Psoas muscle (tissue), 7 donors: ENCODE measurements at regions not wholly inside any gene's neighbourhood (a gene's known extent, or its start where the extent isn't known, plus 50 kb on each side); places are given as distances from the start of the nearest gene placed in this dataset.
"Not testable (repeated sequence)": the region's sequence is repeated elsewhere in the genome, so short reads cannot be mapped to it uniquely, and the experiment has no call there.

ENCODE experiments used
- ATAC-seq, 4 donors: fragments of 200-7000 bp; cut with Tn5 transposase; one replicate each; pipeline ENCODE4 v1.9.1; 2020; ENCODE audit warnings: moderate library complexity in 3 of 4, mild to moderate bottlenecking in 2 of 4
- DNase-seq, 2 donors: peaks; one replicate each; pipeline ENCODE4 v3.0.0-alpha.2; 2020
- H3K27ac ChIP-seq: fragments of 200-600 bp; one replicate; pipeline ENCODE4 v1.8.0; 2022
- H3K27me3 ChIP-seq, 3 donors: fragments of 200-600 bp in 1 of 3; one replicate each; pipeline versions ENCODE4 v1.6.1 to v1.8.0; 2013 to 2022; ENCODE audit warnings: low read length in 2 of 3, mild to moderate bottlenecking in 2 of 3, moderate library complexity in 1 of 3; ENCODE audit not compliant: insufficient read depth in 3 of 3
- H3K36me3 ChIP-seq, 2 donors: fragments of 200-600 bp in 1 of 2; one replicate each; pipeline versions ENCODE4 v1.6.1 to v1.8.0; 2013 to 2022; ENCODE audit warnings: low read depth in 1 of 2, mild to moderate bottlenecking in 1 of 2, moderate library complexity in 1 of 2; ENCODE audit not compliant: insufficient read depth in 1 of 2
- H3K4me1 ChIP-seq: fragments of 200-600 bp; one replicate; pipeline ENCODE4 v1.8.0; 2022
- H3K4me3 ChIP-seq: fragments of 200-600 bp; one replicate; pipeline ENCODE4 v1.8.0; 2022; ENCODE audit warnings: mild to moderate bottlenecking
- H3K9me3 ChIP-seq: fragments of 200-600 bp; one replicate; pipeline ENCODE4 v1.8.0; 2022
- WGBS, 3 donors: extraction: QIAGEN DNeasy Blood & Tissue Kit; methylation state at CpG; one replicate each; pipeline versions ENCODE4 v1.1.6 to v1.1.7; 2013; 5-methylcytosine and 5-hydroxymethylcytosine counted together
- intact Hi-C, 2 donors: fragments of 100-400 bp; cut with DNase I; formaldehyde crosslinking; loops; one replicate each; pipeline versions ENCODE4 v1.11.0 to v1.14.2; 2022
- TF ChIP-seq, protein P1 (sequence below): fragments of 200-600 bp; IDR thresholded peaks from one replicate; pipeline ENCODE4 v1.8.0; 2022; ENCODE audit warnings: antibody characterized with exemption
- donor health status: healthy with polysubstance abuse.
- donor health status: DM: no; HTN: no; CAD: no; lungs with moderate emphysema.
- donor health status: Bipolar disorder and iron deficiency.
- donor health status: healthy.
- donor health status: DM: yes; HTN: yes; CAD: no.
- donor health status: DM: no; HTN: no; CAD: no.
- donor health status: DM: yes; HTN: yes; CAD: no.

- DNase-seq (no peak), ATAC-seq (no peak)
- peaks cover 5% of the 10 kb centered on the region for H3K9me3 ChIP-seq
- H3K27ac ChIP-seq: no peak overlapping the region
- H3K27me3 ChIP-seq: no peaks in the 10 kb centered on the region
- no peak overlapping the region for H3K4me3 ChIP-seq
- no peaks in the 10 kb centered on the region for H3K4me1 ChIP-seq
- intact Hi-C loops: no loop called here
- TF ChIP-seq, protein P1, sequence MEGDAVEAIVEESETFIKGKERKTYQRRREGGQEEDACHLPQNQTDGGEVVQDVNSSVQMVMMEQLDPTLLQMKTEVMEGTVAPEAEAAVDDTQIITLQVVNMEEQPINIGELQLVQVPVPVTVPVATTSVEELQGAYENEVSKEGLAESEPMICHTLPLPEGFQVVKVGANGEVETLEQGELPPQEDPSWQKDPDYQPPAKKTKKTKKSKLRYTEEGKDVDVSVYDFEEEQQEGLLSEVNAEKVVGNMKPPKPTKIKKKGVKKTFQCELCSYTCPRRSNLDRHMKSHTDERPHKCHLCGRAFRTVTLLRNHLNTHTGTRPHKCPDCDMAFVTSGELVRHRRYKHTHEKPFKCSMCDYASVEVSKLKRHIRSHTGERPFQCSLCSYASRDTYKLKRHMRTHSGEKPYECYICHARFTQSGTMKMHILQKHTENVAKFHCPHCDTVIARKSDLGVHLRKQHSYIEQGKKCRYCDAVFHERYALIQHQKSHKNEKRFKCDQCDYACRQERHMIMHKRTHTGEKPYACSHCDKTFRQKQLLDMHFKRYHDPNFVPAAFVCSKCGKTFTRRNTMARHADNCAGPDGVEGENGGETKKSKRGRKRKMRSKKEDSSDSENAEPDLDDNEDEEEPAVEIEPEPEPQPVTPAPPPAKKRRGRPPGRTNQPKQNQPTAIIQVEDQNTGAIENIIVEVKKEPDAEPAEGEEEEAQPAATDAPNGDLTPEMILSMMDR: no peak
- H3K36me3 ChIP-seq: no peaks in the 10 kb centered on the region
- WGBS, 3 donors: 91 to 94% (median 91%) methylated on average over 6 to 7 of the region's 7 CpGs
Observed at GRCh38 chr2:42999856-43000241, 207.5 kb upstream of the HAAO start.

DNA sequence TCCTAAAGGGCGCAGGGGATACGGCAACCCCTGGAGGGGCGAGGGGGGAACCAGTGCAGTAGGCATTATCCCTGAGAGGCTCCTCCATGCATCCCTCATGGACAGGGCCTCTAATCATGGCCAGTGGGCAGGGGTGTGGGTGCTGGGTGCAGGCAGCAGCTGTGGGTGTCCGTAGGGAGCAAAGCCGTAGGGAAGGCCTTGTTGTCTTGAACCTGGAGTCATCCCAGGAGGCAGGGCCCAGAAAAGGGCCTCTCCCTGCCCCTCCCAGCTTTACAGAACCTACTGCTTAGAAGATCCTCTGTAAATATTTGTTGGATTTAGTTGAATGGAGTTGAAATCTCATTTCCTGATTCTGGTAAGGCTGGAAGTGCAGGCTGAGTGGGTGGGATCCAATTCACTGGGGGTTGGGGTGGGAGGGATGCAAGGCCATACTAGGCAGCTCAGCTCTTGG is 207.0 kb upstream of the HAAO start:
- DNase-seq (no peak), ATAC-seq (no peak)
- H3K36me3 ChIP-seq: no peaks in the 10 kb centered on the region
- H3K27ac ChIP-seq: no peak overlapping the region
- no peaks in the 10 kb centered on the region for H3K27me3 ChIP-seq
- peaks cover 5% of the 10 kb centered on the region for H3K9me3 ChIP-seq
- 79 to 80% (median 80%) methylated on average over 5 of the region's 5 CpGs for WGBS, 3 donors
- intact Hi-C loops: no loop called here
- TF ChIP-seq, protein P1: no peak
- H3K4me1 ChIP-seq: no peaks in the 10 kb centered on the region
- H3K4me3 ChIP-seq: no peak overlapping the region

GRCh38 chr2:42998721-42999120 is 206.3 kb upstream of the HAAO start:
- DNase-seq (no peak), ATAC-seq (no peak)
- Histone ChIP-seq H3K4me3 (no peak overlapping the region), H3K27me3 (no peaks in the 10 kb centered on the region), H3K27ac (no peak overlapping the region), H3K4me1 (no peaks in the 10 kb centered on the region), H3K36me3 (no peaks in the 10 kb centered on the region), H3K9me3 (peaks cover 5% of the 10 kb centered on the region)
- intact Hi-C loops: no loop called here
- TF ChIP-seq, protein P1: no peak
- 96 to 98% (median 97%) methylated on average over 10 of the region's 10 CpGs for WGBS, 3 donors

DNA sequence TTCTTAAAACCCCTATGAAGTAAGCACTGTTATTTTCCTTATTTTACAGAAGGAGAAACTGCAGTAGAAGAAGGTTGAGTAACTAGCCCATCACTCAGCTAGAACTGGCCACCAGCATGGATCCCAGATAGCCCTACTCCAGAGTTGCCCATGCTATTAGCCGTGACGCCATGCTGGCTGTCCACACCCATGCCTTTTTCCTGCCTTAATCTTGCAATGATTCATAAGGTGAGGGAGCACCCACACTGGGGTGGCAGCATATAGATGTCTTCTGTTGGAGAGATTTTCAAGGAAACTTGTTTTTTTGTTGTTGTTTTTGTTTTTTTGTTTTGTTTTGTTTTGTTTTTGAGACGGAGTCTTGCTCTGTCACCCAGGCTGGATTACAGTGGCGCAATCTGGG is 204.1 kb upstream of the HAAO start:
- Histone ChIP-seq H3K36me3 (no peaks in the 10 kb centered on the region), H3K9me3 (peaks cover 5% of the 10 kb centered on the region), H3K4me3 (no peak overlapping the region), H3K27me3 (no peaks in the 10 kb centered on the region), H3K4me1 (no peaks in the 10 kb centered on the region), H3K27ac (no peak overlapping the region)
- TF ChIP-seq, protein P1: no peak
- no peak for ATAC-seq
- 89 to 93% (median 92%) methylated on average over 4 of the region's 4 CpGs for whole genome bisulfite sequencing, 3 donors
- intact Hi-C loops: no loop called here
- no peak for DNase-seq

DNA sequence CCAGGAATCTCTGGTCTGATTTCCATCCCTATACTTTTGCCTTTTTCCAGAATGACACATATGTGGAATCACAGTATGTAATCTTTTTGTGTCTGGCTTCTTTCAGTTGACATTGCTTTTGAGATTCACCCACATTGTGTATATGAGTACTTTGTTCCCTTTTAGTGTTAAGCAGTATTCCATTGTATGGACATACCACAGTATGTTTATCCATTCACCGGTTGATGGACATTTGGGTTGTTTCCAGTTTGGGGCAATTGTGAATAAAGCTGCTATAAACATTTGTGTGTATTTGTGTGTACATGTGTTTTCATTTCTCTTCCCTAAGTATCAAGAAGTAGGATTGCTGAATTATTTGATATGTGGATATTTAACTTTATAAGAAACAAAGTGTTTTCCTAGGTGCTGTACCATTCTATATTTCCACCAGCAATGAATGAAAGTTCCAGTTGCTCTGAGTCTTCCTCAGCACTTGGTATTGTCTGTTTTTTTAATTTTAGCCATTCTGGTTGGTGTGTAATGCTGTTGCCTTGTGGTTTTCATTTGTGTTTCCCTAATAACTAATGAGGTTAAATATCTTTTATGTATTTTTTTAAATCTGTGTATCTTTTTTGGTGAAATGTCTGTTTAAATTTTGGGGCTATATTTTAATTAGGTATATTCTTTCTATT is 203.5 kb upstream of the HAAO start:
- Histone ChIP-seq H3K36me3 (no peaks in the 10 kb centered on the region), H3K4me3 (no peak overlapping the region), H3K9me3 (peaks cover 5% of the 10 kb centered on the region), H3K27ac (no peak overlapping the region), H3K27me3 (no peaks in the 10 kb centered on the region), H3K4me1 (no peaks in the 10 kb centered on the region)
- 96 to 99% (median 98%) methylated on average over 1 of the region's 1 CpG for WGBS, 3 donors
- intact Hi-C loops: no loop called here
- DNase-seq (no peak), ATAC-seq (no peak)
- TF ChIP-seq, protein P1: no peak

- not testable (repeated sequence) for ATAC-seq, DNase-seq
- WGBS, 3 donors: 86 to 98% (median 93%) methylated on average over 15 to 32 of the region's 37 CpGs
Observed at GRCh38 chr2:42989283-42990081, 197.1 kb upstream of the HAAO start.

GRCh38 chr2:42988055-42988454 is 195.7 kb upstream of the HAAO start:
- intact Hi-C loops, H3K4me3 ChIP-seq, DNase-seq, H3K27me3 ChIP-seq, H3K9me3 ChIP-seq, H3K4me1 ChIP-seq, H3K27ac ChIP-seq, H3K36me3 ChIP-seq, ATAC-seq: not testable (repeated sequence)
- 72 to 76% (median 73%) methylated on average over 4 of the region's 4 CpGs for WGBS, 3 donors

More at GRCh38 chr2:42989283-42990081, 197.1 kb upstream of the HAAO start:
- H3K9me3 ChIP-seq, H3K36me3 ChIP-seq, H3K4me1 ChIP-seq, H3K27ac ChIP-seq, H3K27me3 ChIP-seq, intact Hi-C loops, H3K4me3 ChIP-seq: not testable (repeated sequence)
